ENCODE measurements at regions not wholly inside any gene's neighbourhood (a gene's known extent, or its start where the extent isn't known, plus 50 kb on each side); places are given as distances from the start of the nearest gene placed in this dataset.
A peak's percentile ranks its signal among the peaks of the same experiment; 100 is the strongest.

DNA sequence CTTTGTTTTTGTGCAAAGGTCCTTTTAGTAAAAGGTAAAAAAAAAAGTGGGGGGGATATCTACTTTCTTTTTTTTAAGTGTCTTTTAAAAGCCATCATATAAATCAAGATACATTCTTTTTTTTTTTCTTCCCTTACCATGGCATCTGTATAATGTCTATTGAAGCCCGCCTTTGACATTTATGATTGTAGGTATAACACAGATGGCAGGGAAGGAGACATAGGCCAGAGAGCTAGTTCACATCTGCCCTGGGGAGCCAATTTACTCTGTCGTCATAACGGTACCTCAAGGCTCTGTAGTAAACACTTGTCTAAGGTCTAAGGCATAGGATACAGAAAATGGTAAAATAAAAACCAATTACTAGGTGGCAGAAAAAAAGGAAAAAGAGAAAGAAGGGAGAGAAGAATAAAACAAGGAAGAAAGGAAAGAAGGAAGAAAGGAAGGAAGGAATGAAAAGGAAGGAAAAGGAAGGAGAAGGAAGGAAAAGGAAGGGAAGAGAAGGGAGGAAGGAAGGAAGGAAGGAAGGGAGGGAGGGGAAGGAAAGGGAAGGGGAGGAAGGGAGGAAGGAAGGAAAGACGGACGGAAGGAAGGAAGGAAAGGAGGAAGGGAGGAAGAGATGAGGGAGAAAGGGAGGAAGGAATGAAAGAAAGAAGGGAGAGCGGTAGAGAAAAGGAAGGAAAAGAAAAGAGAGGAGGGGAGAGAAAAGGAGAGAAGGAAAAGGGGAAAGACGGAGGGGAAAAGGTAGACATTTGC, 343.5 kb downstream of the RBM43 start:
- Mint-ChIP-seq H3K4me3 (ENCODE audit: unreplicated experiment) (no peak overlapping the region), H3K27ac (ENCODE audit: unreplicated experiment) (peak overlapping the region; percentile 50), H3K27me3 (ENCODE audit: unreplicated experiment) (no peaks in the 10 kb centered on the region), H3K9me3 (ENCODE audit: unreplicated experiment) (peaks cover 3% of the 10 kb centered on the region), H3K4me1 (ENCODE audit: low read depth, unreplicated experiment) (peaks cover 14% of the 10 kb centered on the region), H3K36me3 (ENCODE audit: unreplicated experiment) (no peaks in the 10 kb centered on the region)
- DNase-seq = no peak
- TF ChIP-seq, protein P1, sequence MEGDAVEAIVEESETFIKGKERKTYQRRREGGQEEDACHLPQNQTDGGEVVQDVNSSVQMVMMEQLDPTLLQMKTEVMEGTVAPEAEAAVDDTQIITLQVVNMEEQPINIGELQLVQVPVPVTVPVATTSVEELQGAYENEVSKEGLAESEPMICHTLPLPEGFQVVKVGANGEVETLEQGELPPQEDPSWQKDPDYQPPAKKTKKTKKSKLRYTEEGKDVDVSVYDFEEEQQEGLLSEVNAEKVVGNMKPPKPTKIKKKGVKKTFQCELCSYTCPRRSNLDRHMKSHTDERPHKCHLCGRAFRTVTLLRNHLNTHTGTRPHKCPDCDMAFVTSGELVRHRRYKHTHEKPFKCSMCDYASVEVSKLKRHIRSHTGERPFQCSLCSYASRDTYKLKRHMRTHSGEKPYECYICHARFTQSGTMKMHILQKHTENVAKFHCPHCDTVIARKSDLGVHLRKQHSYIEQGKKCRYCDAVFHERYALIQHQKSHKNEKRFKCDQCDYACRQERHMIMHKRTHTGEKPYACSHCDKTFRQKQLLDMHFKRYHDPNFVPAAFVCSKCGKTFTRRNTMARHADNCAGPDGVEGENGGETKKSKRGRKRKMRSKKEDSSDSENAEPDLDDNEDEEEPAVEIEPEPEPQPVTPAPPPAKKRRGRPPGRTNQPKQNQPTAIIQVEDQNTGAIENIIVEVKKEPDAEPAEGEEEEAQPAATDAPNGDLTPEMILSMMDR (IDR thresholded peaks at IDR 0.05; ENCODE audit: partially characterized antibody, unreplicated experiment) = no peak

DNA sequence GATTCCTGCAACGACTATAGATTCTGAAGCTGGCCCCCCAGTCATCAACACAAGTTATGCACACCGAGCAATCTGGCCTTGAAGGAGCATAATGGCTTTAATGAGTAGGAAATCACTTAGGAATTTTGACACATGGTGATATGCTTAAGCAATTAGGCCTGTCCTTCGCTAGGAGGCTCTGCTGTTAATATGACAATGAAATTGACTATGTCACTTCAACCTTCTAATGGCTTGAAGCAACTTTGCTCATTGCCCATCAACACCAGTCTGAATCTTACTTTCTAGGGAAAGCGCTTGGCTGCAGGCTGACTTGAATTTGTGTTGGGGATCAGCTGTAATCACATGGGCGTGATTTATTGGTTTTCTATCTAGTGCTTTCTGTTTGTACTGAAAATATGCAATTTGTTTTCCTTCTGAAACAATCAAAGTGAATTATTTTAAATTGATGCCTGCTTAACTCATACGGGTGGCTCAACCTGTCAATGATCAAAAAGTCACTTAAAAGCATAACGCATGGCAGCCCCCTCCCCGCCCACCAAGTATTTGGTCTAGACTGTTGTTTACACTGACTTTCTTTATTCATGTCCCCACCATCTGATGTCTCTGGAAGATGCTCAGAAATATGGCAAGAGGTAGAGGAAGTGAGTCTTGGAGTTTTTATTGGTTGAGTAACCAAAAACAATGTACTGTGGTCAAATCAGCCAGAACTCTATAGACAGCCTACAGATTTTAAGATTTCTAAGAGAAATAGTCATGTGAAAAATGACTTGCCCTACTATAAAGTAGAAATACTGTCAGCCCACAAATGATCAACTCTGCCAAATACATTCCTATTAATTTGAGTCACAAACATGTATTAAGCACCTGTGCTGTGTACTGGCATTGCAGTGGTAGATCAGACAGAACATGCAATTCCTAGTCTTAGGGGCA, 344.9 kb downstream of the RBM43 start:
- peak overlapping the region; percentile 67 for H3K27ac Mint-ChIP-seq (ENCODE audit: unreplicated experiment)
- H3K27me3 Mint-ChIP-seq (ENCODE audit: unreplicated experiment) = peaks cover under 1% of the 10 kb centered on the region
- no peak for DNase-seq
- H3K9me3 Mint-ChIP-seq (ENCODE audit: unreplicated experiment) = no peaks in the 10 kb centered on the region
- H3K4me3 Mint-ChIP-seq (ENCODE audit: unreplicated experiment) = peak overlapping the region; percentile 64
- no peaks in the 10 kb centered on the region for H3K36me3 Mint-ChIP-seq (ENCODE audit: unreplicated experiment)
- peaks cover 18% of the 10 kb centered on the region for H3K4me1 Mint-ChIP-seq (ENCODE audit: low read depth, unreplicated experiment)
- TF ChIP-seq, protein P1 (IDR thresholded peaks at IDR 0.05; ENCODE audit: partially characterized antibody, unreplicated experiment) = no peak

GRCh38 chr2:150911766-150912280, 349.8 kb downstream of the RBM43 start:
- Mint-ChIP-seq H3K4me3 (ENCODE audit: unreplicated experiment) (no peak overlapping the region), H3K36me3 (ENCODE audit: unreplicated experiment) (no peaks in the 10 kb centered on the region), H3K4me1 (ENCODE audit: low read depth, unreplicated experiment) (peaks cover 14% of the 10 kb centered on the region), H3K27ac (ENCODE audit: unreplicated experiment) (peak overlapping the region; percentile 6), H3K27me3 (ENCODE audit: unreplicated experiment) (peaks cover 2% of the 10 kb centered on the region), H3K9me3 (ENCODE audit: unreplicated experiment) (no peaks in the 10 kb centered on the region)
- TF ChIP-seq, protein P1 (IDR thresholded peaks at IDR 0.05; ENCODE audit: partially characterized antibody, unreplicated experiment) = no peak
- no peak for DNase-seq

DNA sequence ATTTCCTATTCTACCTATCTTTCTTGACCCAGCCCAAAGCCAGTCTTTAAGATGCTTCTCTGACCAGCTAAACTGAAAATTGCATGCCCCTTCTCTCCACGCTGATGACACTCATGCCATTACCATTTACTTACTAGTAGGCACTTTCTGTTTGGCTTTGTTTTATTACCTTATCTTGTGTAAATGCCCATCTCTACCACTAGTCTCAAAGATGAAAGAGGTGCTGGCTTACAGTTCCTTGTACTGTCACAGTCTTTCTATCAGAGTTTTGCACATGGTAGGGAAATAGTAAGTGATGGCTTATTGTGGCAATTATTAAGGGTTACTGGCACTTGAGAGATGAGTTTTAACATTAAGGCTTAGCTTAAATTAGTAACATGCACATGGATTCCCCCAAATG, 352.1 kb downstream of the RBM43 start:
- DNase-seq = no peak
- TF ChIP-seq, protein P1 (IDR thresholded peaks at IDR 0.05; ENCODE audit: partially characterized antibody, unreplicated experiment) = peak; percentile 58
- H3K4me1 Mint-ChIP-seq (ENCODE audit: low read depth, unreplicated experiment) = peaks cover 8% of the 10 kb centered on the region
- H3K9me3 Mint-ChIP-seq (ENCODE audit: unreplicated experiment) = no peaks in the 10 kb centered on the region
- no peak overlapping the region for H3K4me3 Mint-ChIP-seq (ENCODE audit: unreplicated experiment)
- no peaks in the 10 kb centered on the region for H3K36me3 Mint-ChIP-seq (ENCODE audit: unreplicated experiment)
- no peak overlapping the region for H3K27ac Mint-ChIP-seq (ENCODE audit: unreplicated experiment)
- H3K27me3 Mint-ChIP-seq (ENCODE audit: unreplicated experiment) = peaks cover 2% of the 10 kb centered on the region

Measured in glutamatergic neuron (in vitro differentiated cells).